HCT116 (cell line): ENCODE measurements at regions not wholly inside any gene's neighbourhood (a gene's known extent, or its start where the extent isn't known, plus 50 kb on each side); places are given as distances from the start of the nearest gene placed in this dataset.
"Not testable (repeated sequence)": the region's sequence is repeated elsewhere in the genome, so short reads cannot be mapped to it uniquely, and the experiment has no call there.

ENCODE experiments used
- ATAC-seq: fragments of 200-7000 bp; cut with Tn5 transposase; 2 replicates; pipeline ENCODE4 v1.9.1; 2020; ENCODE audit warnings: mild to moderate bottlenecking, moderate library complexity
- BruUV-seq: library from RNA; stranded (reverse); fragments of 400-500 nt; replicated peaks from 2 replicates; lab custom pipeline; 2021; lab: Mats Ljungman, UMichigan
- CTCF ChIA-PET: fragments of 300-600 bp; sonication (Branson Sonifier 250); formaldehyde crosslinking; loops from one replicate; lab custom pipeline; 2021; ENCODE audit warnings: antibody characterized with exemption; lab: Charles Lee
- POLR2A ChIA-PET: fragments of 300-600, 350-600 bp; sonication (Branson Sonifier 250); formaldehyde crosslinking; loops from one replicate; lab custom pipeline; 2021; ENCODE audit warnings: antibody characterized with exemption; lab: Charles Lee
- RAD21 ChIA-PET, 2 experiments: fragments of 300-600 bp; sonication (Branson Sonifier 250); formaldehyde crosslinking; loops; one replicate each; lab custom pipeline; 2023; ENCODE audit warnings: low total read pairs in 2 of 2; ENCODE audit not compliant: uncharacterized antibody in 2 of 2, unreplicated experiment in 2 of 2, low non-redundant PET in 1 of 2; lab: Charles Lee
- DNase-seq: peaks from one replicate; pipeline ENCODE4 v3.0.0-alpha.2; 2010; ENCODE audit warnings: low read depth, low spot score
- H2AFZ ChIP-seq: fragments of 200-600 bp; shearing (Covaris generic), sonication (generic); 2 replicates; pipeline ENCODE4 v1.6.1; 2017; ENCODE audit warnings: low read depth, mixed run types, mixed read lengths, antibody characterized with exemption, low read length; ENCODE audit not compliant: poor library complexity, severe bottlenecking
- H3K27ac ChIP-seq: 2 replicates; pipeline ENCODE4 v1.5.1; 2012; ENCODE audit warnings: low read depth, low read length
- H3K27me3 ChIP-seq: fragments of 200-600 bp; sonication (generic); 2 replicates; pipeline ENCODE4 v1.6.1; 2016; ENCODE audit warnings: mixed run types, low read length, mixed read lengths; ENCODE audit not compliant: insufficient read depth
- H3K36me3 ChIP-seq, 2 experiments: fragments of 200-500 bp in 1 of 2; fragments of 200-600 bp in 1 of 2; sonication (Bioruptor generic) in 1 of 2; sonication (generic) in 1 of 2; 2 replicates each; pipeline versions ENCODE4 v1.5.1 to v1.6.1; 2014 to 2016; ENCODE audit warnings: low read length in 2 of 2, inconsistent platforms in 1 of 2, mixed read lengths in 1 of 2, mixed run types in 1 of 2; ENCODE audit not compliant: insufficient read depth in 2 of 2, control insufficient read depth in 1 of 2
- H3K4me1 ChIP-seq, 2 experiments: fragments of 200-600 bp in 1 of 2; sonication (generic) in 1 of 2; 2 replicates each; pipeline versions ENCODE4 v1.5.1 to v1.6.1; 2012 to 2017; ENCODE audit warnings: low read length in 2 of 2, inconsistent platforms in 1 of 2, mild to moderate bottlenecking in 1 of 2, mixed read lengths in 1 of 2, mixed run types in 1 of 2, moderate library complexity in 1 of 2; ENCODE audit not compliant: insufficient read depth in 2 of 2, control insufficient read depth in 1 of 2
- H3K4me2 ChIP-seq: fragments of 200-600 bp; sonication (generic); 2 replicates; pipeline ENCODE4 v1.6.1; 2017; ENCODE audit warnings: mixed run types, low read length, mixed read lengths
- H3K4me3 ChIP-seq, 2 experiments: fragments of 200-600 bp in 1 of 2; sonication (generic) in 1 of 2; replicated peaks in 1 of 2; 2 replicates each; pipeline ENCODE4 v1.5.1; 2011 to 2016; ENCODE audit warnings: low read length in 2 of 2, control low read depth in 1 of 2, low read depth in 1 of 2, mild to moderate bottlenecking in 1 of 2, mixed read lengths in 1 of 2, mixed run types in 1 of 2
- H3K79me2 ChIP-seq: fragments of 200-600 bp; sonication (generic); 2 replicates; pipeline ENCODE4 v1.6.1; 2017; ENCODE audit warnings: mild to moderate bottlenecking, mixed run types, low read length, moderate library complexity, mixed read lengths; ENCODE audit not compliant: insufficient read depth
- H3K9ac ChIP-seq: fragments of 200-600 bp; sonication (generic); 2 replicates; pipeline ENCODE4 v1.6.1; 2016; ENCODE audit warnings: low read length, mixed read lengths
- H3K9me2 ChIP-seq: fragments of 200-600 bp; sonication (generic), shearing (Covaris generic); 2 replicates; pipeline ENCODE4 v1.6.1; 2017; ENCODE audit warnings: mixed run types, mild to moderate bottlenecking, moderate library complexity; ENCODE audit not compliant: insufficient read depth
- H3K9me3 ChIP-seq, 2 experiments: fragments of 200-500 bp in 1 of 2; fragments of 200-600 bp in 1 of 2; sonication (Bioruptor generic) in 1 of 2; sonication (generic) in 1 of 2; 2 replicates each; pipeline ENCODE4 v1.6.1; 2014 to 2017; ENCODE audit warnings: low read length in 2 of 2, mixed read lengths in 2 of 2, inconsistent platforms in 1 of 2, low read depth in 1 of 2, mild to moderate bottlenecking in 1 of 2, mixed run types in 1 of 2, moderate library complexity in 1 of 2; ENCODE audit not compliant: control insufficient read depth in 1 of 2, insufficient read depth in 1 of 2
- H4K20me1 ChIP-seq: fragments of 200-600 bp; sonication (generic), shearing (Covaris generic); 2 replicates; pipeline ENCODE4 v1.6.1; 2017; ENCODE audit warnings: mixed run types, mild to moderate bottlenecking, moderate library complexity; ENCODE audit not compliant: insufficient read depth
- CEBPB ChIP-seq: IDR thresholded peaks from 2 replicates; pipeline ENCODE4 v1.6.1; 2012; ENCODE audit warnings: low read depth
- EGR1 ChIP-seq: IDR thresholded peaks from 2 replicates; pipeline ENCODE4 v1.6.1; 2012; ENCODE audit warnings: low read depth
- ELF1 ChIP-seq: IDR thresholded peaks from 2 replicates; pipeline ENCODE4 v1.6.1; 2012; ENCODE audit warnings: low read depth, borderline replicate concordance
- EZH2phosphoT487 ChIP-seq: fragments of 200-600 bp; IDR thresholded peaks from 2 replicates; pipeline ENCODE4 v1.6.1; 2018; ENCODE audit warnings: antibody characterized with exemption, borderline replicate concordance
- FOSL1 ChIP-seq: IDR thresholded peaks from 2 replicates; pipeline ENCODE4 v1.6.1; 2012; ENCODE audit warnings: low read depth
- POLR2AphosphoS5 ChIP-seq: IDR thresholded peaks from 2 replicates; pipeline ENCODE4 v1.6.1; 2011; ENCODE audit warnings: mild to moderate bottlenecking, low read depth, low read length, moderate library complexity
- SIN3A ChIP-seq: IDR thresholded peaks from 2 replicates; pipeline ENCODE4 v1.6.1; 2012; ENCODE audit warnings: low read depth
- intact Hi-C: fragments of 100-400 bp; cut with micrococcal nuclease; formaldehyde crosslinking; loops from 2 replicates; pipeline ENCODE4 v1.10.0; 2022
- TF ChIP-seq, protein P1 (sequence below): IDR thresholded peaks from 2 replicates; pipeline ENCODE4 v1.6.1; 2012

DNA sequence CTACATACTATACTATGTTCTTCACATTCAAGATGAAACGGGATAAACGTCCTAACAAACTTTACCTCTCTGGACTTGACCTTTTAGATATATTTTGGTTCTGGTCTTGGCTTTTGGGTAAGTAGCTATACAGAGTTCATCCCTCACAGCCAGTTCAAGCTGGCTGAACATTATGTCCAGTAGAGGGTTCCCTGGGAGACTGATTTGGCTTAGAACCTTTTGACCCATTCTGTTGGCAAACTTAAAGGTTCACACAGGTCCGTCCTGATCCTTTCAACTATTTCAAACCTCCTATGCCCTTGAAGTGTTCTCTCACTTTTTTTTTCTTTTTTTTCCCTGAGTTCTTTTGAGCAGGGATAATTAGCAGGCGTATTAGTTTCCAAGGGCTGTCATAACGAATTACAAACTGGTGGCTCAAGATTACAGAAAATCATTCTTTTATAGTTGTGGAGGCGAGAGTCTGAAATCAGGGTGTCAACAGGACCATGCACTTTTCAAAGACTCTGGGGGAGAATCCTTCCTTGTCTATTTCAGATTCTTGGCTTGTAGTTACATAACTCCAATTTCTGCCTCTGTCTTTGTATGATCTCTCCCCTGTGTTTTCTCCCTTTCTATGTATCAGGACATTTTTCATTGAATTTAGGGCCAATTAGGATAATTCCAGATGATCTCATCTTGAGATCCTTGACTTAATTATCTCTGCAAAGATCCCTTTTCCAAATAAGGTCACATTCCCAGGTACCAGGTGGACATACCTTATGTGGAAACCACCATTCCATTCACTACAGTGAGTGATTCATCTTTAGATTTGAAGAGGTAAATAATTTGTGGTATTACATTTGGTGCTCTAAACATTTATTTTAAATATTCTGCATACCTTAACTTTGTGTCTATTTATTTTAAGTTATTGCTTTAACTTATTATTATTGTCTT, 257.4 kb upstream of the USP25 start:
- Histone ChIP-seq H3K4me3 (no peak overlapping the region), H3K9ac (no peak overlapping the region), H2AFZ (no peak overlapping the region), H3K9me2 (no peaks in the 10 kb centered on the region), H3K79me2 (no peaks in the 10 kb centered on the region), H3K4me1 (no peaks in the 10 kb centered on the region), H3K27ac (no peak overlapping the region), H3K27me3 (no peaks in the 10 kb centered on the region), H3K36me3 (no peaks in the 10 kb centered on the region), H4K20me1 (no peaks in the 10 kb centered on the region), H3K4me2 (no peak overlapping the region), H3K9me3 (no peaks in the 10 kb centered on the region; a peak in 1 of 4 replicates)
- ChIA-PET RAD21 (no interaction called here), POLR2A (no interaction called here), CTCF (interaction anchor here (2.0 kb wide), 1 partner anchor 10 kb away, joined by 5 read pairs; no protein-coding TSS in a partner anchor)
- no TSS peak for BruUV-seq
- no peak for TF ChIP-seq SIN3A
- no peak for TF ChIP-seq CEBPB
- no peak for TF ChIP-seq EZH2phosphoT487
- TF ChIP-seq EGR1 = no peak
- TF ChIP-seq ELF1 = no peak
- no peak for TF ChIP-seq POLR2AphosphoS5
- TF ChIP-seq, protein P1, sequence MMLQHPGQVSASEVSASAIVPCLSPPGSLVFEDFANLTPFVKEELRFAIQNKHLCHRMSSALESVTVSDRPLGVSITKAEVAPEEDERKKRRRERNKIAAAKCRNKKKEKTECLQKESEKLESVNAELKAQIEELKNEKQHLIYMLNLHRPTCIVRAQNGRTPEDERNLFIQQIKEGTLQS = no peak
- TF ChIP-seq FOSL1 = no peak
- no peak for ATAC-seq
- intact Hi-C loops = no loop called here
- DNase-seq = no peak

DNA sequence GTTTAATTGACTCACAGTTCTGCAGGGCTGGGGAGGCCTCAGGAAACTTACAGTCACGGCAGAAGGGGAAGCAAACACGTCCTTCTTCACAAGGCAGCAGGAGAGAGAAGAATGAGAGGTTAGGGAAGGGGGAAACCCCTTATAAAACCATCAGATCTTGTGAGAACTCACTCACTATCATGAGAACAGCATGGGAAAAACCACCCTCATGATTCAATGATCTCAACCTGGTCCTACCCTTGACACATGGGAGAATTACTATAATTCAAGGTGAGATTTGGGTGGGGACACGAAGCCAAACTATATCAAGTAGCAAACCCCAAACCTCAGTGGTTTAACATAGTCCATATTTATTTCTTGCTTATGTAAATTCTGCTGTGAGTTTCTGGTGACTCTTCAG, 252.0 kb upstream of the USP25 start:
- H3K4me3 ChIP-seq, CTCF ChIA-PET, H3K36me3 ChIP-seq, H3K9me2 ChIP-seq, H4K20me1 ChIP-seq, BruUV-seq, H3K9ac ChIP-seq, DNase-seq, H3K27ac ChIP-seq, H3K4me1 ChIP-seq, ATAC-seq, RAD21 ChIA-PET, POLR2A ChIA-PET, intact Hi-C loops, H3K27me3 ChIP-seq, H3K79me2 ChIP-seq, H3K9me3 ChIP-seq, H3K4me2 ChIP-seq, H2AFZ ChIP-seq: not testable (repeated sequence)
